ENCODE measurements at regions not wholly inside any gene's neighbourhood (a gene's known extent, or its start where the extent isn't known, plus 50 kb on each side); places are given as distances from the start of the nearest gene placed in this dataset.
A peak's percentile ranks its signal among the peaks of the same experiment; 100 is the strongest.

DNA sequence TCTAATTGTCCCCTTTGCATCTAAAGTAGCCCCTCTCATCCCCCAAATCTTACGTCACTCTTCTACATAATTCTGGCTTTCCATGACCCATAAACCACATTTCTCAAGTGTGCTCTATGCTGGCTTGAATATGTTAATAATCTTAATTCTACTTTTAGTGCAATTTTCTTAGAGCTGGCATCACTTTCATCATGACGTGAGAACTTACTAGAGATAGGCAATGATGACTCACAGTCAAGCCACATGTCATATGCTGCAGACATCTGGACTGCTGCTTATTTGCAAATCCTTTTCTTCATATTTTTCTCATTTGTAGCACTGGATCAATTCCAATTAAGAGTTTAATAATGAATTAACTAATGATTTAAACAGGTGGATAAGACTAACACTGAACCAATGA lies 260.7 kb upstream of the PRKCQ start:
- TF ChIP-seq, protein P1, sequence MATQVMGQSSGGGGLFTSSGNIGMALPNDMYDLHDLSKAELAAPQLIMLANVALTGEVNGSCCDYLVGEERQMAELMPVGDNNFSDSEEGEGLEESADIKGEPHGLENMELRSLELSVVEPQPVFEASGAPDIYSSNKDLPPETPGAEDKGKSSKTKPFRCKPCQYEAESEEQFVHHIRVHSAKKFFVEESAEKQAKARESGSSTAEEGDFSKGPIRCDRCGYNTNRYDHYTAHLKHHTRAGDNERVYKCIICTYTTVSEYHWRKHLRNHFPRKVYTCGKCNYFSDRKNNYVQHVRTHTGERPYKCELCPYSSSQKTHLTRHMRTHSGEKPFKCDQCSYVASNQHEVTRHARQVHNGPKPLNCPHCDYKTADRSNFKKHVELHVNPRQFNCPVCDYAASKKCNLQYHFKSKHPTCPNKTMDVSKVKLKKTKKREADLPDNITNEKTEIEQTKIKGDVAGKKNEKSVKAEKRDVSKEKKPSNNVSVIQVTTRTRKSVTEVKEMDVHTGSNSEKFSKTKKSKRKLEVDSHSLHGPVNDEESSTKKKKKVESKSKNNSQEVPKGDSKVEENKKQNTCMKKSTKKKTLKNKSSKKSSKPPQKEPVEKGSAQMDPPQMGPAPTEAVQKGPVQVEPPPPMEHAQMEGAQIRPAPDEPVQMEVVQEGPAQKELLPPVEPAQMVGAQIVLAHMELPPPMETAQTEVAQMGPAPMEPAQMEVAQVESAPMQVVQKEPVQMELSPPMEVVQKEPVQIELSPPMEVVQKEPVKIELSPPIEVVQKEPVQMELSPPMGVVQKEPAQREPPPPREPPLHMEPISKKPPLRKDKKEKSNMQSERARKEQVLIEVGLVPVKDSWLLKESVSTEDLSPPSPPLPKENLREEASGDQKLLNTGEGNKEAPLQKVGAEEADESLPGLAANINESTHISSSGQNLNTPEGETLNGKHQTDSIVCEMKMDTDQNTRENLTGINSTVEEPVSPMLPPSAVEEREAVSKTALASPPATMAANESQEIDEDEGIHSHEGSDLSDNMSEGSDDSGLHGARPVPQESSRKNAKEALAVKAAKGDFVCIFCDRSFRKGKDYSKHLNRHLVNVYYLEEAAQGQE (IDR thresholded peaks at IDR 0.05; ENCODE audit: unreplicated experiment), result no peak
- peaks cover 4% of the 10 kb centered on the region for H3K27me3 Mint-ChIP-seq (ENCODE audit: insufficient read depth, low read depth, poor library complexity)
- 0 out of 2 replicates have a peak, but pooled peaks cover 9% of the 10 kb centered on the region for H3F3A ChIP-seq (replicated peaks; ENCODE audit: low read depth)
- H3K4me1 Mint-ChIP-seq, result no peaks in the 10 kb centered on the region
- H3K4me3 Mint-ChIP-seq, result no peak overlapping the region
- H3K36me3 ChIP-seq (ENCODE audit: insufficient read depth), result 0 out of 2 replicates have a peak, but pooled peaks cover 4% of the 10 kb centered on the region
- no peak overlapping the region for H3K4me2 ChIP-seq
- H3K27ac ChIP-seq (ENCODE audit: low read depth), result no peak overlapping the region
- no peak overlapping the region for H2AFZ ChIP-seq
- ATAC-seq (no peak), DNase-seq (ENCODE audit: low spot score) (no peak)
- no peaks in the 10 kb centered on the region for H3K79me2 ChIP-seq (replicated peaks; ENCODE audit: insufficient read depth)
- H3K4me3 ChIP-seq, result no peak overlapping the region
- H3K4me1 ChIP-seq (ENCODE audit: insufficient read depth), result no peaks in the 10 kb centered on the region
- H4K20me1 ChIP-seq (replicated peaks; ENCODE audit: insufficient read depth), result no peaks in the 10 kb centered on the region
- H3K27ac Mint-ChIP-seq, result no peak overlapping the region
- peaks cover 12% of the 10 kb centered on the region; the same call in 1 of the 2 replicates for H3K9me2 ChIP-seq (ENCODE audit: insufficient read depth)
- peaks cover 32% of the 10 kb centered on the region for H3K36me3 Mint-ChIP-seq (ENCODE audit: low read depth)
- H3K27me3 ChIP-seq (ENCODE audit: insufficient read depth), result no peaks in the 10 kb centered on the region
- peaks cover 32% of the 10 kb centered on the region for H3K9me3 Mint-ChIP-seq

DNA sequence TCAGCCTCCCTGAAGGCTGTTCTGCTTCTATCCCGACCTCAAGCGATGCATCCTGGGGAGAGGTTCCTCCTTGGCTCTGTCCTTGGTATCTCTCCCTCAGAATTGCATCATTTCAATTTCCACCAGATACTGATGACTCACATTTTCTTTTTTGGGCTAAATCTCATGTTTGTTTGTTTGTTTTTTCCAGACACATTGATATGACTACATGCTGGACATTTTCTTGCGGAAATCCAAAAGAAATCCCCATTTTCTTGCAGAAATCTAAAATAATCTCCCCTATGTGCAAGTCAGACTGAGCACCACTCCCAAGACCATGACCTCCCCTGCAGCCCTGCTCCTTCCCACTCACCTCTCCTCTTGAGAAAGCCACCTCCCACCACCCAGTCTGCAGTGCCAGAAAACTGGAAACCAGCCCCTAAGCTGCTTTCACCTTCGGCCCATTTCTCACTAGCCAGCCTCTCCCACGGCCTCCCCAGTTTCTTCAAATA lies 260.2 kb upstream of the PRKCQ start:
- peaks cover 4% of the 10 kb centered on the region for H3K27me3 Mint-ChIP-seq (ENCODE audit: insufficient read depth, low read depth, poor library complexity)
- H3K4me3 ChIP-seq, result no peak overlapping the region
- ATAC-seq (no peak), DNase-seq (ENCODE audit: low spot score) (no peak)
- no peak overlapping the region for H3K27ac ChIP-seq (ENCODE audit: low read depth)
- no peaks in the 10 kb centered on the region for H3K79me2 ChIP-seq (replicated peaks; ENCODE audit: insufficient read depth)
- H3K27me3 ChIP-seq (ENCODE audit: insufficient read depth), result no peaks in the 10 kb centered on the region
- H3K36me3 ChIP-seq (ENCODE audit: insufficient read depth), result 0 out of 2 replicates have a peak, but pooled peaks cover 4% of the 10 kb centered on the region
- H3F3A ChIP-seq (replicated peaks; ENCODE audit: low read depth), result 0 out of 2 replicates have a peak, but pooled peaks cover 9% of the 10 kb centered on the region
- no peak overlapping the region for H3K27ac Mint-ChIP-seq
- H3K36me3 Mint-ChIP-seq (ENCODE audit: low read depth), result peaks cover 32% of the 10 kb centered on the region
- H3K9me3 Mint-ChIP-seq, result peaks cover 32% of the 10 kb centered on the region
- no peak overlapping the region for H3K4me2 ChIP-seq
- H3K4me3 Mint-ChIP-seq, result no peak overlapping the region
- no peaks in the 10 kb centered on the region for H3K4me1 ChIP-seq (ENCODE audit: insufficient read depth)
- no peaks in the 10 kb centered on the region for H3K4me1 Mint-ChIP-seq
- 0 out of 2 replicates have a peak overlapping the region, but pooled peaks have one; percentile 59 for H2AFZ ChIP-seq
- H3K9me2 ChIP-seq (ENCODE audit: insufficient read depth), result peaks cover 12% of the 10 kb centered on the region; the same call in 1 of the 2 replicates
- TF ChIP-seq ZNF114 (CRISPR knock-in tag; IDR thresholded peaks at IDR 0.05), result no peak
- TF ChIP-seq, protein P2, sequence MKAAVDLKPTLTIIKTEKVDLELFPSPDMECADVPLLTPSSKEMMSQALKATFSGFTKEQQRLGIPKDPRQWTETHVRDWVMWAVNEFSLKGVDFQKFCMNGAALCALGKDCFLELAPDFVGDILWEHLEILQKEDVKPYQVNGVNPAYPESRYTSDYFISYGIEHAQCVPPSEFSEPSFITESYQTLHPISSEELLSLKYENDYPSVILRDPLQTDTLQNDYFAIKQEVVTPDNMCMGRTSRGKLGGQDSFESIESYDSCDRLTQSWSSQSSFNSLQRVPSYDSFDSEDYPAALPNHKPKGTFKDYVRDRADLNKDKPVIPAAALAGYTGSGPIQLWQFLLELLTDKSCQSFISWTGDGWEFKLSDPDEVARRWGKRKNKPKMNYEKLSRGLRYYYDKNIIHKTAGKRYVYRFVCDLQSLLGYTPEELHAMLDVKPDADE (IDR thresholded peaks at IDR 0.05), result no peak
- no peak for TF ChIP-seq EZH2 (IDR thresholded peaks at IDR 0.05; ENCODE audit: low read depth, unreplicated experiment)
- TF ChIP-seq, protein P1 (IDR thresholded peaks at IDR 0.05; ENCODE audit: unreplicated experiment), result peak; percentile 51
- TF ChIP-seq NANOG (IDR thresholded peaks at IDR 0.05; ENCODE audit: borderline replicate concordance), result no peak
- TF ChIP-seq JUNB (IDR thresholded peaks at IDR 0.05; ENCODE audit: unreplicated experiment), result no peak
- no peak for TF ChIP-seq CREB1 (CRISPR knock-in tag; IDR thresholded peaks at IDR 0.05; ENCODE audit: low read depth)
- no peaks in the 10 kb centered on the region for H4K20me1 ChIP-seq (replicated peaks; ENCODE audit: insufficient read depth)
